ENCODE measurements at regions not wholly inside any gene's neighbourhood (a gene's known extent, or its start where the extent isn't known, plus 50 kb on each side); places are given as distances from the start of the nearest gene placed in this dataset.

- ATAC-seq (ENCODE audit: poor library complexity): no peak
- intact Hi-C loops (cut with DNase I): no loop called here
- no peak for DNase-seq
These were observed 347.9 kb downstream of the FGF9 start for GRCh38 chr13:22018836-22019210.

- DNase-seq (no peak), ATAC-seq (ENCODE audit: poor library complexity) (no peak)
- intact Hi-C loops (cut with DNase I): no loop called here
These were observed 353.6 kb downstream of the FGF9 start for GRCh38 chr13:22024381-22024994.

- DNase-seq (no peak), ATAC-seq (ENCODE audit: poor library complexity) (no peak)
- intact Hi-C loops (cut with DNase I): no loop called here
These were observed 356.7 kb downstream of the FGF9 start for GRCh38 chr13:22027566-22027965.

GRCh38 chr13:22028831-22029230 is 358.0 kb downstream of the FGF9 start:
- intact Hi-C loops (cut with DNase I): no loop called here
- DNase-seq: no peak
- ATAC-seq (ENCODE audit: poor library complexity): no peak

- no peak for ATAC-seq (ENCODE audit: poor library complexity)
- DNase-seq: no peak
These were observed 359.4 kb downstream of the FGF9 start for GRCh38 chr13:22030321-22030720.

GRCh38 chr13:22031702-22032286 is 360.9 kb downstream of the FGF9 start:
- intact Hi-C loops (cut with DNase I): no loop called here
- DNase-seq: no peak
- no peak for ATAC-seq (ENCODE audit: poor library complexity)

More at GRCh38 chr13:22030321-22030720, 359.4 kb downstream of the FGF9 start:
- intact Hi-C loops (cut with DNase I): no loop called here

GRCh38 chr13:22032905-22033304 is 362.0 kb downstream of the FGF9 start:
- intact Hi-C loops (cut with DNase I): no loop called here
- ATAC-seq (ENCODE audit: poor library complexity): no peak

GRCh38 chr13:22039961-22040360 is 369.1 kb downstream of the FGF9 start:
- DNase-seq: no peak
- no peak for ATAC-seq (ENCODE audit: poor library complexity)
- intact Hi-C loops (cut with DNase I): no loop called here

More at GRCh38 chr13:22032905-22033304, 362.0 kb downstream of the FGF9 start:
- DNase-seq: no peak

- intact Hi-C loops (cut with DNase I): no loop called here
- DNase-seq (no peak), ATAC-seq (ENCODE audit: poor library complexity) (peak; percentile 68)
These were observed 370.0 kb downstream of the FGF9 start for GRCh38 chr13:22040810-22041364.

GRCh38 chr13:22041741-22042140 is 370.9 kb downstream of the FGF9 start:
- intact Hi-C loops (cut with DNase I): no loop called here
- ATAC-seq (ENCODE audit: poor library complexity) (no peak), DNase-seq (no peak)

- DNase-seq (no peak), ATAC-seq (ENCODE audit: poor library complexity) (no peak)
- intact Hi-C loops (cut with DNase I): no loop called here
These were observed 376.4 kb downstream of the FGF9 start for GRCh38 chr13:22047082-22047784.

GRCh38 chr13:22047785-22048104 is 376.9 kb downstream of the FGF9 start:
- ATAC-seq (ENCODE audit: poor library complexity) (no peak), DNase-seq (no peak)
- intact Hi-C loops (cut with DNase I): no loop called here

GRCh38 chr13:22049384-22049783 is 378.5 kb downstream of the FGF9 start:
- intact Hi-C loops (cut with DNase I): no loop called here
- ATAC-seq (ENCODE audit: poor library complexity): no peak
- no peak for DNase-seq

GRCh38 chr13:22050951-22051563 is 380.2 kb downstream of the FGF9 start:
- no peak for DNase-seq
- peak; percentile 38 for ATAC-seq (ENCODE audit: poor library complexity)
- intact Hi-C loops (cut with DNase I): no loop called here

- intact Hi-C loops (cut with DNase I): no loop called here
- no peak for ATAC-seq (ENCODE audit: poor library complexity)
- no peak for DNase-seq
These were observed 382.2 kb downstream of the FGF9 start for GRCh38 chr13:22053053-22053452.

- no peak for DNase-seq
- intact Hi-C loops (cut with DNase I): no loop called here
- ATAC-seq (ENCODE audit: poor library complexity): no peak
These were observed 384.4 kb downstream of the FGF9 start for GRCh38 chr13:22055259-22055658.

- DNase-seq (no peak), ATAC-seq (ENCODE audit: poor library complexity) (no peak)
- intact Hi-C loops (cut with DNase I): no loop called here
These were observed 389.3 kb downstream of the FGF9 start for GRCh38 chr13:22060187-22060586.

GRCh38 chr13:22061371-22061805 is 390.5 kb downstream of the FGF9 start:
- DNase-seq: no peak
- intact Hi-C loops (cut with DNase I): no loop called here
- no peak for ATAC-seq (ENCODE audit: poor library complexity)

- DNase-seq (no peak), ATAC-seq (ENCODE audit: poor library complexity) (no peak)
- intact Hi-C loops (cut with DNase I): no loop called here
These were observed 391.0 kb downstream of the FGF9 start for GRCh38 chr13:22061806-22062391.
